GM21737 (cell line): ENCODE measurements at regions not wholly inside any gene's neighbourhood (a gene's known extent, or its start where the extent isn't known, plus 50 kb on each side); places are given as distances from the start of the nearest gene placed in this dataset.

ENCODE experiments used
- ATAC-seq: cut with Tn5 transposase; IDR thresholded peaks from one replicate; pipeline ENCODE4 v1.9.1; 2021; ENCODE audit warnings: mild to moderate bottlenecking, moderate library complexity; ENCODE audit not compliant: unreplicated experiment

GRCh38 chr4:10336471-10336870, 120.8 kb downstream of the ZNF518B start:
- no peak for ATAC-seq

GRCh38 chr4:10335050-10335449, 122.2 kb downstream of the ZNF518B start:
- ATAC-seq, result no peak

GRCh38 chr4:10334506-10335028, 122.7 kb downstream of the ZNF518B start:
- ATAC-seq, result no peak

GRCh38 chr4:10333942-10334341, 123.3 kb downstream of the ZNF518B start:
- no peak for ATAC-seq

GRCh38 chr4:10326075-10326474, 131.2 kb downstream of the ZNF518B start:
- ATAC-seq, result no peak

- ATAC-seq, result no peak
Observed at GRCh38 chr4:10321931-10322330, 135.3 kb downstream of the ZNF518B start.

- no peak for ATAC-seq
Observed at GRCh38 chr4:10320130-10320529, 137.1 kb downstream of the ZNF518B start.

GRCh38 chr4:10317345-10317744, 139.9 kb downstream of the ZNF518B start:
- ATAC-seq, result no peak

GRCh38 chr4:10316851-10317250, 140.4 kb downstream of the ZNF518B start:
- no peak for ATAC-seq

- ATAC-seq, result no peak
Observed at GRCh38 chr4:10315638-10316037, 141.6 kb downstream of the ZNF518B start.

- no peak for ATAC-seq
Observed at GRCh38 chr4:10312568-10312967, 144.7 kb downstream of the ZNF518B start.

GRCh38 chr4:10311939-10312338, 145.3 kb downstream of the ZNF518B start:
- ATAC-seq, result no peak

- ATAC-seq, result no peak
Observed at GRCh38 chr4:10305816-10306215, 151.4 kb downstream of the ZNF518B start.

- no peak for ATAC-seq
Observed at GRCh38 chr4:10303291-10303690, 153.9 kb downstream of the ZNF518B start.

- ATAC-seq, result no peak
Observed at GRCh38 chr4:10302096-10302495, 155.1 kb downstream of the ZNF518B start.

- ATAC-seq, result no peak
Observed at GRCh38 chr4:10299601-10300000, 157.6 kb downstream of the ZNF518B start.

- no peak for ATAC-seq
Observed at GRCh38 chr4:10298681-10299080, 158.5 kb downstream of the ZNF518B start.

GRCh38 chr4:10296730-10297129, 160.5 kb downstream of the ZNF518B start:
- ATAC-seq, result no peak

- no peak for ATAC-seq
Observed at GRCh38 chr4:10295301-10295700, 161.9 kb downstream of the ZNF518B start.

GRCh38 chr4:10289538-10289906, 167.7 kb downstream of the ZNF518B start:
- ATAC-seq, result no peak

GRCh38 chr4:10288830-10289537, 168.2 kb downstream of the ZNF518B start:
- ATAC-seq, result no peak

GRCh38 chr4:10285028-10285427, 168.4 kb upstream of the WDR1 start:
- ATAC-seq, result no peak

- ATAC-seq, result no peak
Observed at GRCh38 chr4:10283761-10284160, 167.2 kb upstream of the WDR1 start.
